HepG2 (cell line): ENCODE measurements at regions not wholly inside any gene's neighbourhood (a gene's known extent, or its start where the extent isn't known, plus 50 kb on each side); places are given as distances from the start of the nearest gene placed in this dataset.

ENCODE experiments used
- ATAC-seq: fragments of 200-7000 bp; cut with Tn5 transposase; 3 replicates; pipeline ENCODE4 v1.9.1; 2020; ENCODE audit warnings: mild to moderate bottlenecking, moderate library complexity
- BruUV-seq: library from RNA; stranded (reverse); fragments of 400-500 nt; replicated peaks from 2 replicates; lab custom pipeline; 2021; lab: Mats Ljungman, UMichigan
- CTCF ChIA-PET: fragments of 300-600 bp; formaldehyde crosslinking; extraction: SDS; loops from one replicate; lab custom pipeline; 2021; ENCODE audit warnings: low total read pairs, inconsistent platforms, low intra/inter-chr PET ratio; lab: Yijun Ruan, JAX
- POLR2A ChIA-PET: fragments of 350-600 bp; sonication (Branson Sonifier 250); formaldehyde crosslinking; loops from one replicate; lab custom pipeline; 2020; ENCODE audit warnings: antibody characterized with exemption, inconsistent platforms; lab: Yijun Ruan, JAX
- DNase-seq: peaks from one replicate; pipeline ENCODE4 v3.0.0-alpha.2; 2015; ENCODE audit warnings: low spot score
- FAIRE-seq: peaks from 3 replicates; lab custom pipeline; 2011; peaks lifted over from hg19 to GRCh38; lab: Jason Lieb, UNC
- H2AFZ ChIP-seq: one replicate; pipeline ENCODE4 v1.6.1; 2011; ENCODE audit warnings: low read length, inconsistent platforms
- H3K27ac ChIP-seq: fragments of 300-600 bp; 3 replicates; pipeline ENCODE4 v1.8.0; 2011; ENCODE audit warnings: mixed run types, mild to moderate bottlenecking, mixed read lengths, low read length, inconsistent platforms; ENCODE audit not compliant: insufficient read depth; ENCODE audit errors: extremely low read length
- H3K27me3 ChIP-seq, 2 experiments: fragments of 200-600 bp in 1 of 2; 2 replicates in 1 of 2; 3 replicates in 1 of 2; pipeline versions ENCODE4 v1.6.0 to v1.8.0; 2011; ENCODE audit warnings: low read length in 2 of 2, mild to moderate bottlenecking in 2 of 2, moderate library complexity in 2 of 2, inconsistent platforms in 1 of 2; ENCODE audit not compliant: insufficient read depth in 2 of 2, control insufficient read depth in 1 of 2
- H3K36me3 ChIP-seq, 2 experiments: fragments of 200-600 bp in 1 of 2; replicated peaks in 1 of 2; 2 replicates in 1 of 2; 3 replicates in 1 of 2; pipeline versions ENCODE4 v1.5.1 to v1.8.0; 2011; ENCODE audit warnings: low read length in 2 of 2, inconsistent platforms in 1 of 2; ENCODE audit not compliant: insufficient read depth in 2 of 2, control insufficient read depth in 1 of 2
- H3K4me1 ChIP-seq: 2 replicates; pipeline ENCODE4 v1.5.1; 2012; ENCODE audit warnings: low read length, inconsistent platforms; ENCODE audit not compliant: insufficient read depth
- H3K4me2 ChIP-seq: 2 replicates; pipeline ENCODE4 v1.6.0; 2011; ENCODE audit warnings: low read depth, low read length, inconsistent platforms
- H3K4me3 ChIP-seq, 3 experiments: fragments of 200-600 bp in 1 of 3; sonication (generic), shearing (Covaris generic) in 1 of 3; replicated peaks in 1 of 3; 2 replicates each; pipeline ENCODE4 v1.5.1; 2011 to 2016; ENCODE audit warnings: low read length in 3 of 3, inconsistent platforms in 2 of 3, low read depth in 2 of 3, mild to moderate bottlenecking in 2 of 3, control low read depth in 1 of 3, mixed read lengths in 1 of 3; ENCODE audit not compliant: insufficient read depth in 1 of 3
- H3K79me2 ChIP-seq: one replicate; pipeline ENCODE4 v1.6.1; 2011; ENCODE audit warnings: low read length, inconsistent platforms; ENCODE audit not compliant: insufficient read depth
- H3K9ac ChIP-seq: 2 replicates; pipeline ENCODE4 v1.6.0; 2011; ENCODE audit warnings: mild to moderate bottlenecking, low read depth, low read length, inconsistent platforms; ENCODE audit not compliant: insufficient read depth
- H3K9me3 ChIP-seq: 2 replicates; pipeline ENCODE4 v1.5.1; 2012; ENCODE audit warnings: mild to moderate bottlenecking, low read length
- H4K20me1 ChIP-seq: 2 replicates; pipeline ENCODE4 v1.6.0; 2011; ENCODE audit warnings: inconsistent platforms, mild to moderate bottlenecking, low read length, moderate library complexity; ENCODE audit not compliant: insufficient read depth
- ARID5B ChIP-seq: IDR thresholded peaks from 2 replicates; pipeline ENCODE4 v1.4.0; 2020; ENCODE audit warnings: mild to moderate bottlenecking, missing genetic modification reagents
- CAMTA2 ChIP-seq: sonication (generic); formaldehyde crosslinking; IDR thresholded peaks from 2 replicates; pipeline ENCODE4 v1.4.0; 2020; ENCODE audit warnings: mild to moderate bottlenecking, missing genetic modification reagents, borderline replicate concordance
- CREM ChIP-seq, 2 experiments: sonication (generic) in 1 of 2; formaldehyde crosslinking in 1 of 2; IDR thresholded peaks; 2 replicates each; pipeline versions ENCODE4 v1.4.0 to v1.6.1; 2016 to 2020; ENCODE audit warnings: antibody characterized with exemption in 1 of 2, mild to moderate bottlenecking in 1 of 2, missing genetic modification reagents in 1 of 2
- EEA1 ChIP-seq: sonication (generic); formaldehyde crosslinking; IDR thresholded peaks from 2 replicates; pipeline ENCODE4 v1.5.1; 2020; ENCODE audit warnings: mild to moderate bottlenecking, missing genetic modification reagents, borderline replicate concordance
- SMYD3 ChIP-seq: sonication (generic); formaldehyde crosslinking; IDR thresholded peaks from 2 replicates; pipeline ENCODE4 v1.8.1; 2023; ENCODE audit warnings: mild to moderate bottlenecking, missing genetic modification reagents
- SOX13 ChIP-seq, 3 experiments: fragments of 450-650 bp in 1 of 3; sonication (generic) in 1 of 3; formaldehyde crosslinking in 1 of 3; IDR thresholded peaks in 2 of 3; conservative IDR thresholded peaks in 1 of 3; 2 replicates each; pipeline versions ENCODE4 v1.5.0 to v1.6.1; 2016 to 2020; ENCODE audit warnings: antibody characterized with exemption in 1 of 3, mild to moderate bottlenecking in 1 of 3, missing compliant biosample characterization in 1 of 3, missing genetic modification reagents in 1 of 3, moderate library complexity in 1 of 3
- SOX5 ChIP-seq: IDR thresholded peaks from 2 replicates; pipeline ENCODE4 v1.6.1; 2016; ENCODE audit warnings: borderline replicate concordance
- TCF7 ChIP-seq: sonication (generic); IDR thresholded peaks from 2 replicates; pipeline ENCODE4 v1.6.1; 2016; ENCODE audit warnings: antibody characterized with exemption, low read depth
- USF2 ChIP-seq, 2 experiments: sonication (generic) in 1 of 2; formaldehyde crosslinking in 1 of 2; IDR thresholded peaks; 2 replicates each; pipeline versions ENCODE4 v1.5.1 to v1.6.1; 2011 to 2020; ENCODE audit warnings: borderline replicate concordance in 1 of 2, low read depth in 1 of 2, low read length in 1 of 2, mild to moderate bottlenecking in 1 of 2, missing genetic modification reagents in 1 of 2, moderate library complexity in 1 of 2
- ZMYM4 ChIP-seq: sonication (generic); formaldehyde crosslinking; IDR thresholded peaks from 2 replicates; pipeline ENCODE4 v1.8.1; 2023; ENCODE audit warnings: mild to moderate bottlenecking, missing genetic modification reagents
- ZNF136 ChIP-seq: sonication (generic); formaldehyde crosslinking; IDR thresholded peaks from 2 replicates; pipeline ENCODE4 v1.8.1; 2022; ENCODE audit warnings: low read depth, mild to moderate bottlenecking, moderate library complexity, missing genetic modification reagents
- ZNF441 ChIP-seq: sonication (generic); formaldehyde crosslinking; IDR thresholded peaks from 2 replicates; pipeline ENCODE4 v1.7.0; 2021; ENCODE audit warnings: missing genetic modification reagents, borderline replicate concordance
- ZNF800 ChIP-seq: sonication (generic); formaldehyde crosslinking; IDR thresholded peaks from 2 replicates; pipeline ENCODE4 v1.4.0; 2020; ENCODE audit warnings: missing genetic modification reagents
- WGBS: methylation state at CpG from one replicate; pipeline ENCODE4 v1.1.6; 2017; ENCODE audit warnings: low lambda C conversion rate; 5-methylcytosine and 5-hydroxymethylcytosine counted together
- in situ Hi-C: cut with HindIII; loops from 2 replicates; pipeline ENCODE4 v1.10.0; 2017; ENCODE audit warnings: low pct_unique_long_range_greater_than_20kb; ENCODE audit not compliant: extremely low pct_ligation_motif_present
- intact Hi-C: fragments of 100-400 bp; cut with micrococcal nuclease; formaldehyde crosslinking; loops from one replicate; pipeline ENCODE4 v1.10.0; 2022; ENCODE audit not compliant: unreplicated experiment

- TF ChIP-seq ZNF136 = no peak
- peak; percentile 66; the same call in 1 of the 2 replicates for TF ChIP-seq ARID5B (CRISPR knock-in tag)
- TF ChIP-seq ZMYM4 (CRISPR knock-in tag) = peak; percentile 20; the same call in 1 of the 2 replicates
- 0 out of 2 replicates have a peak, but pooled peaks have one; percentile 36 for TF ChIP-seq CREM (IDR thresholded peaks at IDR 0.05)
- no peak for TF ChIP-seq CREM (CRISPR knock-in tag; IDR thresholded peaks at IDR 0.05)
- TF ChIP-seq TCF7 = peak; percentile 72
- TF ChIP-seq SOX5 = peak; percentile 49; the same call in 1 of the 2 replicates
- TF ChIP-seq SOX13 (IDR thresholded peaks at IDR 0.05) = no peak
- TF ChIP-seq SOX13 (CRISPR knock-in tag; conservative IDR thresholded peaks at IDR 0.05 in 1 of 2, IDR thresholded peaks at IDR 0.05 in 1 of 2) = peak in 1 of 2 experiments; percentile 56; a peak in 1 of 4 replicates
Observed at GRCh38 chr10:53009961-53010907, 237.7 kb upstream of the MBL2 start (continued).

- Histone ChIP-seq H3K4me2 (peak overlapping the region; percentile 52), H3K4me1 (peaks cover 71% of the 10 kb centered on the region), H4K20me1 (no peaks in the 10 kb centered on the region), H3K36me3 (no peaks in the 10 kb centered on the region), H3K27me3 (no peaks in the 10 kb centered on the region; a peak in 1 of 5 replicates), H2AFZ (peak overlapping the region; percentile 38), H3K9ac (0 out of 2 replicates have a peak overlapping the region, but pooled peaks have one; percentile 31), H3K9me3 (peaks cover 7% of the 10 kb centered on the region; the same call in 1 of the 2 replicates), H3K79me2 (no peaks in the 10 kb centered on the region), H3K4me3 (no peak overlapping the region), H3K27ac (peak overlapping the region; percentile 88)
- DNase-seq (no peak), FAIRE-seq (no peak), ATAC-seq (no peak)
- BruUV-seq = no TSS peak
- in situ Hi-C loops = no loop called here
- ChIA-PET POLR2A (no interaction called here), CTCF (no interaction called here)
- WGBS = 93% methylated on average over 1 of the region's 1 CpG
- intact Hi-C loops = no loop called here
- TF ChIP-seq SMYD3 (CRISPR knock-in tag) = no peak
- no peak for TF ChIP-seq ZNF441 (CRISPR knock-in tag)
- 0 out of 2 replicates have a peak, but pooled peaks have one; percentile 9 for TF ChIP-seq ZNF800 (CRISPR knock-in tag)
- no peak for TF ChIP-seq CAMTA2 (CRISPR knock-in tag)
- TF ChIP-seq USF2 (IDR thresholded peaks at IDR 0.05; ENCODE audit: low read depth, low read length) = no peak
- no peak for TF ChIP-seq USF2 (CRISPR knock-in tag; IDR thresholded peaks at IDR 0.05; ENCODE audit: borderline replicate concordance)
- TF ChIP-seq EEA1 = no peak
Observed at GRCh38 chr10:53007527-53007842, 234.9 kb upstream of the MBL2 start.
